Lower leg skin (tissue), 3 donors: ENCODE measurements at regions not wholly inside any gene's neighbourhood (a gene's known extent, or its start where the extent isn't known, plus 50 kb on each side); places are given as distances from the start of the nearest gene placed in this dataset.

Experiments used
- CTCF ChIP-seq, 3 donors: fragments of 450-650 bp; IDR thresholded peaks; one replicate each; pipeline ENCODE4 v1.5.1; 2016; ENCODE audit warnings: antibody characterized with exemption in 3 of 3, mild to moderate bottlenecking in 3 of 3, moderate library complexity in 2 of 3
- POLR2A ChIP-seq, 2 donors: fragments of 450-650 bp; IDR thresholded peaks; one replicate each; pipeline ENCODE4 v1.6.1; 2016 to 2017; ENCODE audit warnings: antibody characterized with exemption in 2 of 2, mild to moderate bottlenecking in 1 of 2, moderate library complexity in 1 of 2

DNA sequence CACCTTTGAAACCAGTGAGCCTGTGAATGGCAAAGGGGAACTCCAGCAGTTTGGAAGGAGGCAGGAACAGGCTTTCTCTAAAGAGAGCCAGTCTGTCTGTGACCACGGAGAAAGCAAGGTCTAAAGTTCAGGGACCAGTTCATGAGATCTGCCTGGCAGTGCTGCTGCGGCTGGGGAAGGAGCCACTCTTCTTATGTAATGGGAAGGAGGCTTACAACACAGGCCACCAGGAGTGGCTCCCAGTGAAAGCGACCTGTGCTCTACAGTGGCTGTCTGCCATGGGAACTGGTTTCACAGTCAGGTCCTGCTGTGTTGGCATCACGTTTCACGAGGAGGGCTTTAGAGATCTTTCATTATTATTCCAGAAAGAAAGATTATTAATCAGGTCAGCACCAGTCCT lies 291.9 kb upstream of the PRDM1 start:
- no peak for TF ChIP-seq CTCF (IDR thresholded peaks at IDR 0.05)
- no peak for TF ChIP-seq POLR2A (IDR thresholded peaks at IDR 0.05)
